Nephron (organoid): ENCODE measurements at regions not wholly inside any gene's neighbourhood (a gene's known extent, or its start where the extent isn't known, plus 50 kb on each side); places are given as distances from the start of the nearest gene placed in this dataset.
A peak's percentile ranks its signal among the peaks of the same experiment; 100 is the strongest.
"Not testable (repeated sequence)": the region's sequence is repeated elsewhere in the genome, so short reads cannot be mapped to it uniquely, and the experiment has no call there.

ENCODE experiments used
- H3K27ac Mint-ChIP-seq, 3 experiments: 2 replicates each; pipeline ENCODE4 v1.8.0; 2020; ENCODE audit warnings: mixed read lengths in 3 of 3, mild to moderate bottlenecking in 2 of 3, moderate library complexity in 1 of 3
- H3K27me3 Mint-ChIP-seq: 2 replicates; pipeline ENCODE4 v1.8.0; 2021; ENCODE audit warnings: low read depth, mild to moderate bottlenecking, moderate library complexity, mixed read lengths
- H3K36me3 Mint-ChIP-seq: 2 replicates; pipeline ENCODE4 v1.8.0; 2020; ENCODE audit warnings: low read depth, mixed read lengths
- H3K4me1 Mint-ChIP-seq: 2 replicates; pipeline ENCODE4 v1.8.0; 2020; ENCODE audit warnings: mixed read lengths
- H3K4me3 Mint-ChIP-seq, 3 experiments: 2 replicates each; pipeline ENCODE4 v1.8.0; 2020; ENCODE audit warnings: mild to moderate bottlenecking in 3 of 3, mixed read lengths in 3 of 3, moderate library complexity in 2 of 3
- H3K9me3 Mint-ChIP-seq: 2 replicates; pipeline ENCODE4 v1.8.0; 2020; ENCODE audit warnings: mixed read lengths
- TF ChIP-seq, protein P1 (sequence below), 3 experiments: fragments of 200-600 bp; sonication (generic); IDR thresholded peaks; one replicate each; pipeline ENCODE4 v1.5.0; 2021; ENCODE audit warnings: antibody characterized with exemption in 3 of 3; ENCODE audit not compliant: unreplicated experiment in 3 of 3

- TF ChIP-seq, protein P1, sequence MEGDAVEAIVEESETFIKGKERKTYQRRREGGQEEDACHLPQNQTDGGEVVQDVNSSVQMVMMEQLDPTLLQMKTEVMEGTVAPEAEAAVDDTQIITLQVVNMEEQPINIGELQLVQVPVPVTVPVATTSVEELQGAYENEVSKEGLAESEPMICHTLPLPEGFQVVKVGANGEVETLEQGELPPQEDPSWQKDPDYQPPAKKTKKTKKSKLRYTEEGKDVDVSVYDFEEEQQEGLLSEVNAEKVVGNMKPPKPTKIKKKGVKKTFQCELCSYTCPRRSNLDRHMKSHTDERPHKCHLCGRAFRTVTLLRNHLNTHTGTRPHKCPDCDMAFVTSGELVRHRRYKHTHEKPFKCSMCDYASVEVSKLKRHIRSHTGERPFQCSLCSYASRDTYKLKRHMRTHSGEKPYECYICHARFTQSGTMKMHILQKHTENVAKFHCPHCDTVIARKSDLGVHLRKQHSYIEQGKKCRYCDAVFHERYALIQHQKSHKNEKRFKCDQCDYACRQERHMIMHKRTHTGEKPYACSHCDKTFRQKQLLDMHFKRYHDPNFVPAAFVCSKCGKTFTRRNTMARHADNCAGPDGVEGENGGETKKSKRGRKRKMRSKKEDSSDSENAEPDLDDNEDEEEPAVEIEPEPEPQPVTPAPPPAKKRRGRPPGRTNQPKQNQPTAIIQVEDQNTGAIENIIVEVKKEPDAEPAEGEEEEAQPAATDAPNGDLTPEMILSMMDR (IDR thresholded peaks at IDR 0.05; ENCODE audit: unreplicated experiment in 3 of 3): no peak
- H3K27ac Mint-ChIP-seq: no peak overlapping the region
- no peak overlapping the region for H3K4me3 Mint-ChIP-seq
- no peaks in the 10 kb centered on the region for H3K4me1 Mint-ChIP-seq
- H3K27me3 Mint-ChIP-seq: no peaks in the 10 kb centered on the region
- H3K36me3 Mint-ChIP-seq: no peaks in the 10 kb centered on the region
- no peaks in the 10 kb centered on the region for H3K9me3 Mint-ChIP-seq
These were observed 1445.9 kb downstream of the PCDH9 start for GRCh38 chr13:65784088-65784816.

GRCh38 chr13:65783383-65783782 lies 1446.8 kb downstream of the PCDH9 start:
- TF ChIP-seq, protein P1 (IDR thresholded peaks at IDR 0.05; ENCODE audit: unreplicated experiment in 3 of 3): no peak
- Mint-ChIP-seq H3K9me3 (no peaks in the 10 kb centered on the region), H3K36me3 (no peaks in the 10 kb centered on the region), H3K4me3 (no peak overlapping the region), H3K27me3 (no peaks in the 10 kb centered on the region), H3K4me1 (no peaks in the 10 kb centered on the region), H3K27ac (no peak overlapping the region)

- H3K36me3 Mint-ChIP-seq, H3K27ac Mint-ChIP-seq, H3K4me1 Mint-ChIP-seq, H3K4me3 Mint-ChIP-seq, H3K27me3 Mint-ChIP-seq: not testable (repeated sequence)
- peaks cover 22% of the 10 kb centered on the region for H3K9me3 Mint-ChIP-seq
These were observed 1458.3 kb downstream of the PCDH9 start for GRCh38 chr13:65771704-65772313.

GRCh38 chr13:65768545-65768944 lies 1461.6 kb downstream of the PCDH9 start:
- H3K4me3 Mint-ChIP-seq: no peak overlapping the region
- TF ChIP-seq, protein P1 (IDR thresholded peaks at IDR 0.05; ENCODE audit: unreplicated experiment in 3 of 3): no peak
- no peaks in the 10 kb centered on the region for H3K27me3 Mint-ChIP-seq
- H3K9me3 Mint-ChIP-seq: peaks cover 22% of the 10 kb centered on the region
- no peak overlapping the region for H3K27ac Mint-ChIP-seq
- peaks cover 4% of the 10 kb centered on the region for H3K36me3 Mint-ChIP-seq
- no peaks in the 10 kb centered on the region for H3K4me1 Mint-ChIP-seq

GRCh38 chr13:65763811-65764210 lies 1466.3 kb downstream of the PCDH9 start:
- no peaks in the 10 kb centered on the region for H3K36me3 Mint-ChIP-seq
- peak overlapping the region in 1 of 3 experiments; percentile 29 for H3K27ac Mint-ChIP-seq
- TF ChIP-seq, protein P1 (IDR thresholded peaks at IDR 0.05; ENCODE audit: unreplicated experiment in 3 of 3): no peak
- H3K27me3 Mint-ChIP-seq: no peaks in the 10 kb centered on the region
- no peak overlapping the region for H3K4me3 Mint-ChIP-seq
- H3K9me3 Mint-ChIP-seq: peaks cover 14% of the 10 kb centered on the region
- no peaks in the 10 kb centered on the region for H3K4me1 Mint-ChIP-seq

DNA sequence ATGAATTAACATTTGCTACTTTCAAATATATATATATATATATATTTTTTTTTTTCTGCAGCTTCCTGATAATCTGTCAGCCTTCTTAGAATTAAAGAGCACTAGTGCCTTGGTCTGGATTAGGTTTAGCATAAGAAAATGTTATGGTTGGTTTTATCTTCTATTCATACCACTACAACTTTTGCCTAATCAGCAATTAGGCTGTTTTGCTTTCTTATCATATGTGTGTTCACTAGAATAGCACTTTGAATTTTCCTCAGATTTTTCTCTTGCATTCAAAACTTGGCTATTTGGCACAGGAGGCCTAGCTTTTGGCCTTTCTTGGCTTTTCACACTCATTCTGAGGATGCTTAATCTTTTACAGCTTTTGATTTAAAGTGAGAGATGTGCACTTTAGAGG lies 1468.1 kb downstream of the PCDH9 start:
- TF ChIP-seq, protein P1 (IDR thresholded peaks at IDR 0.05; ENCODE audit: unreplicated experiment in 3 of 3): no peak
- Mint-ChIP-seq H3K27ac (no peak overlapping the region), H3K36me3 (no peaks in the 10 kb centered on the region), H3K9me3 (peaks cover 24% of the 10 kb centered on the region), H3K4me1 (no peaks in the 10 kb centered on the region), H3K27me3 (no peaks in the 10 kb centered on the region), H3K4me3 (no peak overlapping the region)
